GM21723 (cell line): ENCODE measurements at regions not wholly inside any gene's neighbourhood (a gene's known extent, or its start where the extent isn't known, plus 50 kb on each side); places are given as distances from the start of the nearest gene placed in this dataset.
"Not testable (repeated sequence)": the region's sequence is repeated elsewhere in the genome, so short reads cannot be mapped to it uniquely, and the experiment has no call there.

Experiments used
- ATAC-seq: cut with Tn5 transposase; IDR thresholded peaks from one replicate; pipeline ENCODE4 v1.9.1; 2021; ENCODE audit warnings: mild to moderate bottlenecking, moderate library complexity; ENCODE audit not compliant: unreplicated experiment

DNA sequence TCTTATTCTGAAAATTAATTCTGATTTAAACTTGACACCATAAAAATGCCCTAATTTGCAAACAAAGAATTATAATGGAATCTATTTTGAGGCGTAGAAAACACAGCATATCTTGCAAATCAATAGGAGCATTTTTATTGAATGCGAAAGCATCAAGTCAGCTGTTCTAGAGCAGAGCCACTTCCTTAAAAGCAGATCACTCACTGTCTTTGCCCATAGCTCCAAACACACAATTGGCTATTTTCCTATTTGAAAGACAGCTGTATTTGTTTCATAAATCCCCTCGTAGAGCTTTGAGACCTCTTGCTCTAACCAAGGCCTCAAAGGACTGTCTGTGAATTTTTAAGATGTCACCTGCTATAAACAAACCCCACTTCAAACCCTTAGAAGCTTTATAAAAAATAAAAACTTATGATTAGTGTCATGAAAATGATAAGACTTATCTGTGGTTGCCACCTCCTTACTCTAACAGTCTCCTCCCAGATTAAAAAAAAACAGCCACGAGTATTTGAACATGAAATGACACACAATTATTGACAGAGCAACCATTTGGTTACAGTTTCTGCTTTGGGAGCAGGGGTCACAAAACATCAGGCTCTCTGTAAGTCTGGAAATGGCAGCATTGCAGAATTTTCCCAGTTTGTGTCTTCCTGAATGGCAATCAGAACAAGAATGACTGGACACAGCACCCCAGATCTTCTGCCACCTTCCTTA, 75.6 kb upstream of the RASEF start:
- no peak for ATAC-seq

DNA sequence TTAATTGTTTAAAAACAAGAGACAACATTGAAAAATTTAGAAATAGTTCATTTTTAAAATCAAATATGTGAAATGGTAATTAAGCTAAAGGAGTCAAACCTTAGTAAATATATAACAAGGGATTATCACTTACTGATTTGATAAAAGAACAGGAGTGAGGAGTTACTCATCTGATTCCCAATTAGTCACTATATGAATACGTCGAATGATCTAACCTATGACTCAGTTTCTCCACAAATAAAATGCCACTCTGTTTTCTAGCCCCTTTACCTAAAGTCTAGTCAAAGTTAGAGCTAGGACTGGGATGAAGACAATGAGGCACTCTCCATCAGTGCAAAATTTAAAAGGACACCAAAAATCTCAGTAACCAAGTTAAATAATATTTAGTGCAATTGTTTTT, 70.4 kb upstream of the RASEF start:
- ATAC-seq: no peak

DNA sequence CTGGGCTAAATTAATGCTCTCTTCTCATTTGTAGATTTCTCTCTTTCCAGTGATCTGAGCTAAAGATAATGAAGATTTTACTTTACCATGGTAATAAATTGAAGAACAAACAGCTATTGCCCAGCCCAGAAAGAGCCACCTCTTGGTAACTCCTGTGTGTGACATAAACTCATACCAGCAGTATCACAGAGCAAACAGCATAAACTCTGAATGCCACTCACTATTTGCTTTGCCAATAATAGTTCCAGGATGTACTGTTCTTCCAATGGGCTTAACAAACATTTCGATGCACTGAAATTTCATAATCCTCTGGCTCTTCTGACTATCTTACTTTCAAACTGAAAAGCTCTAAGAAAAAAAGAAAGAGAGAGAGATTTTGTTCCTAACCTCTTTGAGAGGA, 69.8 kb upstream of the RASEF start:
- ATAC-seq: no peak

DNA sequence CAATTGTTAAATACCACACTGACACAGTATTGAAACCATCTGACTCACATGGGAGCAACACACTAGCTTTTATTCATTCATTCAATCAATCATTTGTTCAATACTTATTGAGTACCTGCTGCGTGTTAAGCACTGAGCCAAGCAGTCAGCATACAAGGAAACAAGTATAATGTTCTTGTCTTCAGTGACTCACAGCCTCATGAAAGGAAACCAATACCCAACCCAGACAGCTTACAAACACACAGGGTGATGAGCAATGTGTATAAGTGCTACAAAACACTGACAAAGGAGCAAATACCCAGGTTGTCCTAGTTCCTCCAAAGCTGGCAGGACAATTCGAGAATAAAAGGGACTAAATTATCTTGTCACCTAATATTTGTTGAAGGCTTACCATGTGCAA, 67.6 kb upstream of the RASEF start:
- no peak for ATAC-seq

DNA sequence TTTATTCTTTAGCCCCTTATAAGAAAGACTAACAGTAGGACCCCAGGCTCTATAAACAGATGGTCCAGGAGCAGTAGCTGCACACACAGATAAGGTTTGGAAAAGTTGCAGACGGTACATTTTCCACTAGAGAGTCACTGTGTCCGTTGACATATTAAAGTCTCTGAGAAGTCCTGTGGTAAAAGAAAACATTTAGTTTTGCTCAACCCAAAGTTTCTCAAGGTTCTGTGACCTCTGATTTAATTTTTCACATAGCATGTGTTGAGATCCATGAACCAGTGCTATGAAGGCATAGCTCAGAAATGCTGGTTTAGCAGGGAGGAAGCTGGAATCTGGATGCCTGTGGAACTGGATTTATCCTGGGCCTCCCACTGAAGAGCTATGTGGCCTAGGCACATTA, 62.7 kb upstream of the RASEF start:
- ATAC-seq: no peak

DNA sequence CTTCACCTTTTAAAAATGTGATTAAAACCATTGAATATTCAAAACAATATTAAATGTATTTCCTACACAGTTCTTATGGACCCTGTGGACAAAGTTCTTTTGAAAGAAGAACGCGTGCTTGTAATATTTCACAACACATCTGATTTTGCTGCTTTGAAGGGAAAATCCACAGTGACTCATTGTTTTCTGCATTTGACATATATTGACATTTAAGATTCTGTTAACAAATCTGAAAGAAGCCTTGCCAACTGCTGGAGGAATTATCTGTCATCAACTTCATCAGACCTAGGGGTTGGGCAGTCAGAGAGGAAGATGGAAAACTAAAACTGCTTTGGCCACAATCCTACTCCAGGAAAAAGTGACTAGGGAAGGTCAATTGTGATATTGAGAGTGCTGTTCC, 56.9 kb upstream of the RASEF start:
- no peak for ATAC-seq

DNA sequence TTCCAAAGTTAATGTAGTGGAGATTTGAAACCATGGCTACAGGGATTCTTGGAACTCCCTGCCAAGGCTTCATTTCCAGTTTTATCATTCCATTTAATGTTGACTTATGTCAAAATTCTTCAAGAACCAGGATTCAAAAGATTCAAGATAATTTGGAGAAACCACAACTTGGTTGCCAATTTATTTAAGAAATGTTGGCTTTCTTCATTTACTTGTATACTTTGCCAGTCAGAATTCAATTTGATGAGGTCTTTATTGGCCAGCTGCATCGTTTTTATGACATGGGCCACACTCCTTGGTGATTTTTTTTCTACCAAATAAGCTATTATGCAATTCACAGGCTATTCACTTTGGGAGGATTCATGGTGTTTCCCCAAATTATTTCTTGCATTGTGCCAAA, 53.1 kb upstream of the RASEF start:
- ATAC-seq: no peak

DNA sequence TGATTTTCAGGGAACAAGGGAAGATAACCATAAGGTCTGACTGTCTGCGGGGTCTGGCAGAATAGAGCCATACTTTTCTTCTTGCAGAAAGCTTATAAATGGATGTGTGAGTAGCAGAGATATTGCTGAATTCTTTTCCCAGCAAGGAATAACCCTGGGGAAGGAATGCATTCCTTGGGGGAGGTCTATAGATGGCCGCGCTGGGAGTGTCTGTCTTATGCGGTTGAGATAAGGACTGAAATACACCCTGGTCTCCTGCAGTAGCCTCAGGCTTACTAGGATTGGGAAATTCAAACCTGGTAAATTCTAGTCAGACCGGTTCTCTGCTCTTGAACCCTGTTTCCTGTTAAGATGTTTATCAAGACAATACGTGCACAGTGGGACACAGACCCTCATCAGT, 50.5 kb upstream of the RASEF start:
- not testable (repeated sequence) for ATAC-seq
